ENCODE measurements at regions not wholly inside any gene's neighbourhood (a gene's known extent, or its start where the extent isn't known, plus 50 kb on each side); places are given as distances from the start of the nearest gene placed in this dataset.

- TF ChIP-seq CTCF (IDR thresholded peaks at IDR 0.05) (no peak), PBX3 (IDR thresholded peaks at IDR 0.05) (no peak), CEBPB (IDR thresholded peaks at IDR 0.05) (no peak), KDM1A (IDR thresholded peaks at IDR 0.05; ENCODE audit: low read depth) (no peak), POLR2A (IDR thresholded peaks at IDR 0.05; ENCODE audit: low read length) (no peak), RAD21 (conservative IDR thresholded peaks at IDR 0.05 in 1 of 2, IDR thresholded peaks at IDR 0.05 in 1 of 2) (no peak), SMC3 (IDR thresholded peaks at IDR 0.05) (no peak), MAFK (IDR thresholded peaks at IDR 0.05; ENCODE audit: partially characterized antibody) (no peak), RARB (CRISPR knock-in tag; IDR thresholded peaks at IDR 0.05) (no peak), ZFP36 (IDR thresholded peaks at IDR 0.05; ENCODE audit: borderline replicate concordance, partially characterized antibody) (no peak), FOSB (CRISPR knock-in tag; IDR thresholded peaks at IDR 0.05) (no peak)
Observed at GRCh38 chr13:24076109-24076508, 84.4 kb upstream of the SPATA13 start.
